ENCODE measurements at regions not wholly inside any gene's neighbourhood (a gene's known extent, or its start where the extent isn't known, plus 50 kb on each side); places are given as distances from the start of the nearest gene placed in this dataset.
"Not testable (repeated sequence)": the region's sequence is repeated elsewhere in the genome, so short reads cannot be mapped to it uniquely, and the experiment has no call there.

- DNase-seq, result no peak
Observed at GRCh38 chr10:30169342-30169741, 110.0 kb upstream of the JCAD start.

- DNase-seq, result no peak
Observed at GRCh38 chr10:30166929-30167328, 107.5 kb upstream of the JCAD start.

- DNase-seq, result not testable (repeated sequence)
Observed at GRCh38 chr10:30163410-30163809, 104.0 kb upstream of the JCAD start.

- DNase-seq, result not testable (repeated sequence)
Observed at GRCh38 chr10:30162796-30163195, 103.4 kb upstream of the JCAD start.

- DNase-seq, result no peak
Observed at GRCh38 chr10:30160271-30160982, 101.0 kb upstream of the JCAD start.

GRCh38 chr10:30159614-30160013, 100.2 kb upstream of the JCAD start:
- DNase-seq, result not testable (repeated sequence)

- no peak for DNase-seq
Observed at GRCh38 chr10:30158325-30158960, 99.1 kb upstream of the JCAD start.

- DNase-seq, result no peak
Observed at GRCh38 chr10:30155401-30155800, 96.0 kb upstream of the JCAD start.

- DNase-seq, result no peak
Observed at GRCh38 chr10:30154561-30154960, 95.2 kb upstream of the JCAD start.

- no peak for DNase-seq
Observed at GRCh38 chr10:30154126-30154525, 94.7 kb upstream of the JCAD start.

- no peak for DNase-seq
Observed at GRCh38 chr10:30151581-30152389, 92.4 kb upstream of the JCAD start.

- no peak for DNase-seq
Observed at GRCh38 chr10:30141423-30141822, 82.0 kb upstream of the JCAD start.

- DNase-seq, result no peak
Observed at GRCh38 chr10:30134171-30134945, 75.0 kb upstream of the JCAD start.

GRCh38 chr10:30133198-30133597, 73.8 kb upstream of the JCAD start:
- no peak for DNase-seq

GRCh38 chr10:30131369-30131768, 72.0 kb upstream of the JCAD start:
- not testable (repeated sequence) for DNase-seq

- DNase-seq, result not testable (repeated sequence)
Observed at GRCh38 chr10:30129326-30129725, 69.9 kb upstream of the JCAD start.

- no peak for DNase-seq
Observed at GRCh38 chr10:30127120-30127541, 67.7 kb upstream of the JCAD start.

GRCh38 chr10:30125496-30125895, 66.1 kb upstream of the JCAD start:
- DNase-seq, result no peak

- no peak for DNase-seq
Observed at GRCh38 chr10:30124704-30125103, 65.3 kb upstream of the JCAD start.

- no peak for DNase-seq
Observed at GRCh38 chr10:30121401-30121800, 62.0 kb upstream of the JCAD start.

- no peak for DNase-seq
Observed at GRCh38 chr10:30118590-30118989, 59.2 kb upstream of the JCAD start.

GRCh38 chr10:30117812-30118501, 58.6 kb upstream of the JCAD start:
- no peak for DNase-seq
